HTR-8/SVneo (cell line): ENCODE measurements at regions not wholly inside any gene's neighbourhood (a gene's known extent, or its start where the extent isn't known, plus 50 kb on each side); places are given as distances from the start of the nearest gene placed in this dataset.

Experiments used
- DNase-seq: peaks from one replicate; pipeline ENCODE4 v3.0.0; 2011; ENCODE audit warnings: low spot score, mixed read lengths; ENCODE audit not compliant: insufficient read length
- FAIRE-seq: peaks from 2 replicates; lab custom pipeline; 2011; peaks lifted over from hg19 to GRCh38; lab: Jason Lieb, UNC

DNA sequence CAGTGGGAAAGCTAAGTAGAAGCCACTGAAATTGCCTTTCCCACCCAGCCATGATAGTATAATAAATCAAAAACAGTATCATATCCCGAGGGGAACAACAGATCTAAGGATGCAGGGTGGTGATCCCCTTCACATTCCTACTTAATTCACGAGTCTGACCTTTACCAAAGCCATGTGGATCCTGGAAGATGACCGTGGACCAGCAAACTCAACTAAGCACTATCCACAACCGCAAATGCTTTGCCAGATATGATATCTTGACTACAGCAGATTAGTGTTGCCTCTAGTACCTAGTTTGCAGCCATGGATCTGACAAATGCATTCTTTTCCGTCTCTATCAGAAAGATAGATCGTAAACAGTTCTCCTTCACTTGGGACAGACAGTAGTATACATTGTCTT, 67.3 kb upstream of the IL6 start:
- DNase-seq (no peak), FAIRE-seq (no peak)

DNA sequence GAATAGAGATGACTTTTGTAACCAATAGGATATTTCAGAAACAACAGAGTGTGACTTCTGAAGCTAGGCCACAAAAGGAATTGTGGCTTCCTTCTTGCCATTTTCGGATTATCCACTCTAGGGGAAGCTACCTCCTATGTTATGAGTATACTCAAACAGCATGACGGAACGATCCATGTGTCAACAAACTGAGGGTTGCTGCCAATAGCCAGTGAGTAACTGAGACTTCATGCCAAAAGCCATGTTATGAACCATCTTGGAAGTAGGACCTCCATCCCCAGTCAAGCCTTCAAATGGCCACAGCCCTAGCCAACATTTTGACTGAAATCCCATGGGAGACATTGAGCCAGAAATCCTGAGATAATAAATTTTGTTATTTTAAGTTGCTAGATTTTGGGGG, 69.0 kb upstream of the IL6 start:
- no peak for DNase-seq
- FAIRE-seq, result no peak

DNA sequence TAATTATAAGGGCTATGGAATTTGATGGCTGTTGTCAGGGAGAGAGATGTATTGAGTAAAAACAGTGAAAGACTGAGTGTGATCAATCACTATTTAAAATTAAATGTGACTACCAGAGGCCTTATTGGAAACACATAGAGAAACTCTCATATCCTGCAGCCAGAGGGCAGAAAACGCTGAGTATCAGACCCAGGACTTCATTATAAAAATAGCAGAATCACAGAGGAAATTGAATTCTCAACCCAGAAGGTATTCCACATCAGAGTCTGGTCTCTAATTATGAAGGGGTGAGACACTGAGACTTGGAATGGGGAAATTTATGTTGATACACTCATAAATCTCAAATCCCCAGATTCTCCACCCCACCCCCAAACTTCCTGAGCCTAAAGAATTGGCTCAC, 69.5 kb upstream of the IL6 start:
- FAIRE-seq (no peak), DNase-seq (no peak)

DNA sequence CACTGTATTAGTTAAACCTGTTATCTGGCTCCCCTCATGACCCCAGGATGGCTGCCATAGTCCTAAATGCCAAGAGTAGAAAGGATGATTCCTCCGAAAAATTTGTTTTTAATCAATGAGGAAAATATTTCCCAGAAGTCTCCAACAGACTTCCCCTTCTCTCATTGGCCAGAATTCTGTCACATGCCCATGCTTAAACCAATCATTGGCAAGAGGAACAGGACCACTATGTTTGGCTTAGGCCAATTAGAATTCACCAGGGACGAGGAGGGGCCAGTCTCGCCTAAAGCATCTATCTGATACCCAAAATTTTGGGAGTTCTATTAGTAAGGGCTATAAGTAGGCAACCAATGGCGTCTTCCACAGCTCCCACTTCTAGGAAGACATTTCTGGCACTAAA, 71.2 kb upstream of the IL6 start:
- FAIRE-seq (no peak), DNase-seq (no peak)

- FAIRE-seq, result no peak
- no peak for DNase-seq
Observed at GRCh38 chr7:22654831-22655230, 72.2 kb upstream of the IL6 start.

DNA sequence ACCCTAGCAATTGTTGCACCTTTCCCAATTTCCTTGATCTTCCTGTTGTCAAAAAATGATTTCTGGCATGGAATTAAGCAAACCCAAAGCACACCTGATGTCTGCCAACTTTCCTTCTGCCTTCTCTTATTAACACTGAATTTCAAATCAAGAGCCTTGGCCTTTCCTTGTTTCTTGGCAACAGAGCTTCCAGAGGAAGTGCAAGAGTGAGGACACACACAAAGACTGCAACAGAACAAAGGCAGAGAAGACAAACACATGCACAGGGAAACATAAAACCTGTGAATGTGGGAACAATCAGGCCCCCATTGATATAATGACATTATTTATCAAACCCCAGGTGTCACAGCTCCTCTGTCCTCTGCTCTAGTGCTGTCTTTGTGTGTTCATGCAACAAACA, 73.0 kb upstream of the IL6 start:
- no peak for DNase-seq
- FAIRE-seq, result no peak

DNA sequence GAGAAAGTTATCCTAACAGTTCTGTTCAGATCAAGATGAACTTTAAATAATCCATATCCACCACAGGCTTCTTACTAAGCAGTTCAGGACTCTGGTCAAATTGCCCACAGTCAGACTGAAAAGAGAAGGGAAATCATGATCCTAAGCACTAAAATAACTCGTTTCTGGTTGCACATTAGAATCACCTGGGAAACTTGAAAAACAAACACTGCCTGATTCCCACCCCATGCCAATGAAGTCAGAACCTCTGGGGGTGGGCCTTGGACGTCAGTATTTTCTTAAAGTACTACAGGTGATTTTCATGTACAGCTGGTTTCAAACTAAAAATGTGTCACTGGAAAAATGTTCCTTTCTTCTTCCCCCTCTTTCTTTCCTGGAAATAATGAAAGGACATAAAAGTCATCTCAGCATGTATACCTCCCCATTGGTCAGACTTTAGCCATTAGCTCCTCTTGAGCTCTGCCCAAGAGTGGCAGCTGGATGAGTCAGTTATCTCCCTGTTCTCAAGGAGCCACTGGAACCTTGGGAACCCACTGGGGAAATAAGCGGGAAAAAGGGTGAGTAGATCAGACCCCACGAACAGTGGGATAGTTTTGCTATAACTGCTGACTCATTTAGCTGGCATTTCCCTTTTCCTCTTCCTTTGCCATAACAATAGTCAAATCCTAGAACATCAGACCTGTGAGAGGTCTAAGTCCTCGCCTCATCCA, 75.3 kb upstream of the IL6 start:
- DNase-seq (peak; percentile 55), FAIRE-seq (no peak)

DNA sequence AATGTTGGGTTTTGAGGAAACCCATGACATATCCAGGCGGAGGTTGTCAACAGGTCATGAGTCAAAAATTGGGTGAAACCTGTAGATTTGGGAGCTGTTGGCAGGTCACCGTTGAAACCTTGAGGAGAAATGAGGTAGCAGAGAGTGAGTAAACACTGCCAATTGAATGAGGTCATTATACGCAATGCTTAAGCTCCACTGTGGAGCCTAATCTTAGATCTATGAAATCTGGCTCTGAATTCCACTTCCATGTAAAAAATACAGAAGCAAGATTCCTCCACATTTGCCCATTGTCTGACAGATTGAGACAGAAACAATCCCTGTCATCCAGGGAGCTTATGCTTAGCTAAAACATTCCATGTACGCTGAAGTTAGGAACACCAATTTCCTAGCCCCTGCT, 76.0 kb upstream of the IL6 start:
- DNase-seq, result no peak
- no peak for FAIRE-seq

DNA sequence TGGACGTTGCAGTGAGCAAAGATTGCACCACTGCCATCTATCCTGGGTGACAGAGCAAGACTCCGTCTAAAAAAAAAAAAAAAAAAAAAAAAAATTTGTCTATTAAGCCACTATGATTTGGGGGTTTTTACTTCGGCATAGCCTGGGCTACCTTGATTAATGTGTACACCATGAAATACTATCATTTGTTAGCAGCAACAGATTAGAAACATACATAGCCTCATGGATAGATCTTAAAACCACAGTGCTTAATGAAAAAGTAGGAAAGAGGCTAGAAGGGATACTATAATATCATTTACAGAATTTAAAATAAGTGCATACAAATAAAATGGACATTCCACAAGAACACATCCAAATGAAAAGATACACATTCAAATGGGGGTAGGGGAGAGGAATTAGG, 77.3 kb upstream of the IL6 start:
- FAIRE-seq, result no peak

DNA sequence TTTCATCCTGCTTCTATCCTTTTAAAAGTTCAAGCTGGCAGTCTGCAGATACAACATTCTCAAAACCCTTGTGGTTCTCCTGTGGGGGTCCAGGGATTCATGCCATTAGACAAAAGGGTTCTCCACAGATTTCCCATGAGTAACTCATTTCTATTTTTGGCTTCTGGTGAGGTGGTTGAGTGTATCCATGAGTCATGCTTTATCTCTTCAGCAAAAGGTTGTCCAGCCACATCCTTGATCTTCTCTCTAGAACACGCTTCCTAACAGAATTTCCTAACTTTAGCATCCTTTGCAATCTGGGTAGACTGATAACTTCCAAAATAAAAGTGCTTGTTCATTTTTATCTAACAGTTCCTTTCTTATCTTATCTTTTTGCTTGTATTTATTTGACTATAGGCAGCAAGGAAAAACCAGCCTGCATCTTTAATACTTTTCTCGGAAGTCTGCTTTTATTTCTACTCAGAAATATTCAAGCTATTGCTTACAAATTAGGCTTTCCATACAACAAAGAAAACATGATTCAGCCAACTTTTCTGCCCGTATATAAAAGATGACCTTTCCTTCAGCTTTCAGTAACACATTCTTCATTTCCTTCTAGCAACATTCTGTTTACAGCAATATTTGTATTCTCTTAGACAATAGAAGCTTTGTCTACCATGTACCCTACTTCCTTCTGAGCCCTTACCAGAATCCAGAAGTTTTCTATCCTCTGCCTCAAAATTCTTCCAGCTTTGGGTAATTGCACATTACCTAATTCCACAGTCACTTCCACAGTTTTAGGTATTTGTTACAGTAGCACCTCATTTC, 79.3 kb upstream of the IL6 start:
- FAIRE-seq, result no peak
- DNase-seq, result no peak

More for the DNA sequence above, 77.3 kb upstream of the IL6 start:
- no peak for DNase-seq

- FAIRE-seq, result no peak
- DNase-seq, result no peak
Observed at GRCh38 chr7:22645418-22646181, 81.4 kb upstream of the IL6 start.

DNA sequence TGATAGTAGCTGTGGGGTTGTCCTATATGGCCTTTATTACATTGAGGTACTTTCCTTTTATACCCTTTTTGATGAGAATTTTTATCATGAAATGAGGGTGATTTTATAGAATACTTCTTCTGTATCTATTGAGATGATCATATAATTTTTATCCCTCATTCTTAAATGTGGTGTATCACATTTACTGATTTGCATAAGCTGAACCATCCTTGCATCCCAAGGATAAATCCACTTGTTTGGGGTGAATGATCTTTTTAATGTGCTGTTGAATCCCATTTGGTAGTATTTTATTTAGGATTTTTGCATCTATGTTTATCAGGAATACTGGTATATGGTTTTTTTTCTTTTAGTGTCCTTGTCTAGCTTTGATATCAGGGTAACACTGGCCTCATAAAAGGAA, 84.5 kb upstream of the IL6 start:
- no peak for DNase-seq
- FAIRE-seq, result no peak

- DNase-seq (no peak), FAIRE-seq (no peak)
Observed at GRCh38 chr7:22640269-22640668, 86.7 kb upstream of the IL6 start.

DNA sequence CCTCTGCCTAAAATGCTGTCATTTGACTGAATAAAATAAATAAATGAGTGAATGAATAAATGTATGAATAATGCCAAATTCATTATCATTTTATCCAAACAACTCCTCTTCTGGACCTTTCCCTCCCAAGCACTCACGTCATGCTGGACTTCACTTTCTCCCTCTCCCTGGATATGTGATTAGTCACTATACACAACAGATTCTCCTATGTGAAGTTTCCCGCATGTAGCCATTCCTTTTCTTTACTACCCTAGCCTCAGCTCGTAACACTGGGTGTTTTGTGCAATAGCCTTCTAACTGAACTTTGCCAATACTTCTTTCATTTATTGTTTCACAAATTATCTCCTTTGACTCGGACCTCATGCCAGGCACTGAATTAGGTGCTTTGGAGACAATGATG, 87.6 kb upstream of the IL6 start:
- FAIRE-seq (no peak), DNase-seq (no peak)

GRCh38 chr7:22635349-22635748, 91.7 kb upstream of the IL6 start:
- FAIRE-seq, result no peak
- no peak for DNase-seq

- FAIRE-seq (no peak), DNase-seq (no peak)
Observed at GRCh38 chr7:22633954-22634474, 93.0 kb upstream of the IL6 start.

DNA sequence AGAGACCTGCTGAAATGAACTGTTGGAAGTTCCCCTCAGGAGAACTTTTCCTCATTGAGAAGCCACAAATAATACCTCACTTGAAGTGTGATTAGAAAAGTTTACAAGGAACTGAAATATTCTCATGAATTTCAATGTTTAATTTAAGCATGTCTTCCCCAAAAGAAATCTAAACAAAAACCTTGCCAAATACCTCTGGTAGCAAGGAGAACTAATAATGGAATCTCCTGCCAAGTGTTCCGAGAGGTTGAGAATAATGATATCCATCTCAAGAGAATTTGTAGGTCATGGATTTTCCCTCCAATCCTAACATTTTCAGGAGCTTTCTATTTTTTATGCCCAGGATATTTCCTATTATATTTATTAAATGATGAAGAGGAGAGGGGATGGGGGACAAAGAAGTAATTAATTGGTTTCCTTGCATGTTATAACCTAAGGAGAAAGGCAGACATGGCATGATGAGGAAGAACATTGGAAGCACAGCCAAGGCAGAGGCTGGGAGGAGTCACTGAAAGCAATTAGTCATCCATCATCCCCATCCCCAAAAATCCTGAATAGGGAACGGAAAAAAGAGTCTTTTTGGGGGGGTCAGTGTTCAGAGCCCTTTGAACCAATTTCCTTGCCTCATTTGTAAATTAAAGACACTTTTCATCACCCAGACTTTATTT, 93.6 kb upstream of the IL6 start:
- FAIRE-seq, result no peak
- DNase-seq, result no peak

GRCh38 chr7:22632674-22633073, 94.3 kb upstream of the IL6 start:
- DNase-seq, result no peak
- FAIRE-seq, result no peak

DNA sequence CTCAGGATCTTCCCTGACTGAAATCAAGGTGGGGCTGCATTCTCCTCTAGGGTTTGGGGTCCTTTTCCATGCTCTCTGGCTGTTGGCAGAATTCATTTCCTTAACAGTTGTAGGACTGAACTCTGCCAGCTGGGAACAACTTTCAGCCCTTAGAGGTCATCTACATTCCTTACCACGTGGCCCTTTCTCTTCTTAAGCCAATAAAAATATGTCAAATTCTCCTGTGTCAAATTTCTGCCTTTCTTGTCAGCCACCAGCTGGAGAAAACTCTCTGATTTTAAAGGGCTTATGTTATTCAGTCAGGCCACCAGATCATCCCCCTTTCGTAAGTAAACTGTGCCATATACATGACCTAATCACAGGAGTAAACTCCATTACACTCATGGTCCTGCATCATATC, 95.3 kb upstream of the IL6 start:
- FAIRE-seq (no peak), DNase-seq (no peak)

DNA sequence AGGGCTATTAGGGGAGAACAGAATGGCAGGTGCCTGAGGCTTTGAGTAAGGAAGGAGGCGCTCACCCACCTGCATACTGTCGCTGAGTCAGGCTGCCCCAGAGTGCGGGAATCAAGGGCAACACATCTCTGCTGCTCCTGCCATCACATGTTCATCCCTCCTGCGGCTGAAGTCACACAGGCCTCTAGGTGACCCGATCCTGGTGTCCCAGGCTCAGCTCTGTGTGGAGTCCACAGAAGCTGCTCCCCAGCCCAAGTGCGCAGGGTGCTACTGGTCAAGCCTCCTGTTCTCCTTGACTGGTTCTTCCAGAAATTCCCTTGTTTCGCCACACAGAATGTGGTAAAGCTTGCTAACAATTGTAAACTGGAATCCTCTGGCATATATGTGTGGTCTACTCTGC, 96.9 kb upstream of the IL6 start:
- FAIRE-seq, result no peak
- DNase-seq, result no peak
